ENCODE measurements at regions not wholly inside any gene's neighbourhood (a gene's known extent, or its start where the extent isn't known, plus 50 kb on each side); places are given as distances from the start of the nearest gene placed in this dataset.
"Not testable (repeated sequence)": the region's sequence is repeated elsewhere in the genome, so short reads cannot be mapped to it uniquely, and the experiment has no call there.

- no peak overlapping the region for H3K27ac ChIP-seq
These were observed 417.6 kb upstream of the TENM3 start for GRCh38 chr4:181825564-181825963.

GRCh38 chr4:181827246-181827645 lies 416.0 kb upstream of the TENM3 start:
- no peak overlapping the region for H3K27ac ChIP-seq
- TF ChIP-seq ZFX (IDR thresholded peaks at IDR 0.05) (no peak), CTCF (conservative IDR thresholded peaks at IDR 0.05) (no peak)

More at GRCh38 chr4:181825564-181825963, 417.6 kb upstream of the TENM3 start:
- TF ChIP-seq CTCF (conservative IDR thresholded peaks at IDR 0.05) (no peak), ZFX (IDR thresholded peaks at IDR 0.05) (no peak)

GRCh38 chr4:181830404-181831035 lies 412.7 kb upstream of the TENM3 start:
- no peak for TF ChIP-seq CTCF (conservative IDR thresholded peaks at IDR 0.05)
- TF ChIP-seq ZFX (IDR thresholded peaks at IDR 0.05) = no peak
- no peak overlapping the region for H3K27ac ChIP-seq

GRCh38 chr4:181834071-181834470 lies 409.1 kb upstream of the TENM3 start:
- TF ChIP-seq CTCF (conservative IDR thresholded peaks at IDR 0.05) = no peak
- no peak for TF ChIP-seq ZFX (IDR thresholded peaks at IDR 0.05)
- H3K27ac ChIP-seq = no peak overlapping the region

- no peak for TF ChIP-seq ZFX (IDR thresholded peaks at IDR 0.05)
- no peak for TF ChIP-seq CTCF (conservative IDR thresholded peaks at IDR 0.05)
- no peak overlapping the region for H3K27ac ChIP-seq
These were observed 407.9 kb upstream of the TENM3 start for GRCh38 chr4:181835348-181835747.

- H3K27ac ChIP-seq = no peak overlapping the region
- TF ChIP-seq CTCF (conservative IDR thresholded peaks at IDR 0.05) (no peak), ZFX (IDR thresholded peaks at IDR 0.05) (no peak)
These were observed 404.9 kb upstream of the TENM3 start for GRCh38 chr4:181838253-181838652.

DNA sequence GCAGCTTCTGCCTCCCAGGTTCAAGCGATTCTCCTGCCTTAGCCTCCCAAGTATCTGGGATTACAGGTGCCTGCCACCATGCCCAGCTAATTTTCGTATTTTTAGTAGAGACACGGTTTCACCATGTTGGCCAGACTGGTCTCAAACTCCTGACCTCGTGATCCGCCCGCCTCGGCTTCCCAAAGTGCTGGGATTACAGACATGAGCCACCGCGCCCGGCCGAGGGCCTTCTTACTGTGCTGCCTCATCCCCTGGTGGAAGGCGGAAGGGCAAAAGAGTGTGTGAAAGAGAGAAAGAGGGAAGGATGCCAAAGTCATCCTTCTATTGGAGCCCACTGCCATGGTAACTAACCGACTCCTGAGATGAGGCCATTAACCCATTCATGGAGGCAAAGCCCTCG lies 399.4 kb upstream of the TENM3 start:
- not testable (repeated sequence) for H3K27ac ChIP-seq

- H3K27ac ChIP-seq = no peak overlapping the region
- TF ChIP-seq ZFX (IDR thresholded peaks at IDR 0.05) = no peak
- no peak for TF ChIP-seq CTCF (conservative IDR thresholded peaks at IDR 0.05)
These were observed 397.6 kb upstream of the TENM3 start for GRCh38 chr4:181845617-181846016.

Measured in C4-2B (cell line).